ENCODE measurements at regions not wholly inside any gene's neighbourhood (a gene's known extent, or its start where the extent isn't known, plus 50 kb on each side); places are given as distances from the start of the nearest gene placed in this dataset.

DNA sequence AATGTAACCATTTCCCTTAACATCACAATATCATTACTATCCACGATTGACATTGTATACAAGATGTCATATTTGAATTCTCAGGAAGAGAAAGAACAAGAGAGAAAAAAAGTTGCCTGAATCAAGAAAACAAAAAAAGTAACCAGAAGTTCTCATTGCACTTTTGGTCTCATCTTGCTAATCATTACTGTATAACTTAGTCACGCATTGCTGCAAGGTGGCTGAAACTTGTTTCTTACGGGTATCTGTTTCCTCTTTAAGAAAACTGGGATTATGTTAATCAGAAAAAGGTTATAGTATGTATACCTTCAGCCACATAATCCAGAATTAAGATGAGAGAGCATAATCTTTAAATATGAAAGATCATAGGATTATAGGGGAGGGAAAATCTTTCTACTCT lies 639.7 kb upstream of the SYT4 start:
- Histone ChIP-seq H3K4me3 (ENCODE audit: low read length in 2 of 2) (no peak overlapping the region), H3K27ac (ENCODE audit: low read depth in 1 of 2, low read length in 2 of 2) (no peak overlapping the region)
- no peak for ATAC-seq (ENCODE audit: low FRiP score)

DNA sequence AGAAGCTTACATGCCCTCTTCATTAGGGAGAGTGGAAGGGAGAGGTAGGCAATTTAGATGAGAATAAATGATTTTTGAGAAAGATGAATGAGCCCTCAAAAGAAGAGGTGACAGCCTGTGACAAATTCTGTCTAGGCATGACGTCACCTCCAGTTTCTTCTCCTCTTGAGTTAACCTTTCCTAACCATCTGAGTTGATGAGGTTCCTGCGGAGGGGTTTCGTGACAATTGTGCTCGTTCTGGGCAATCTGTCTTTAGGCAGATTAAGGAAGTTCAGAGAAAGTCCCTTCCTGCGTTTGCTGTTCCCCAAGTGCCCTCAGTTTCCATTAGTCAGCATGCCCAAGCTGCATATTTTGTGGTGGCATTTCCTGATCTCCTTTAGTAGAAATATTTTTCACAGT lies 640.2 kb upstream of the SYT4 start:
- intact Hi-C loops (cut with DNase I), result no loop called here
- Histone ChIP-seq H3K4me3 (ENCODE audit: low read length in 2 of 2) (no peak overlapping the region), H3K27ac (ENCODE audit: low read depth in 1 of 2, low read length in 2 of 2) (no peak overlapping the region), H3K9me3 (ENCODE audit: control insufficient read depth, low read length) (peaks cover 2% of the 10 kb centered on the region), H3K27me3 (ENCODE audit: control insufficient read depth in 1 of 2, insufficient read depth in 2 of 2, low read length in 1 of 2) (no peaks in the 10 kb centered on the region), H3K4me1 (ENCODE audit: control insufficient read depth in 1 of 2, insufficient read depth in 2 of 2, low read length in 2 of 2) (no peaks in the 10 kb centered on the region), H3K36me3 (ENCODE audit: control insufficient read depth in 1 of 2, insufficient read depth in 2 of 2, low read length in 1 of 2) (no peaks in the 10 kb centered on the region)
- no peak for DNase-seq
- 65 to 70% methylated on average over 5 of the region's 5 CpGs for WGBS, 2 donors
- no peak for ATAC-seq (ENCODE audit: low FRiP score)

More for the DNA sequence above, 639.7 kb upstream of the SYT4 start:
- Histone ChIP-seq H3K4me1 (ENCODE audit: control insufficient read depth in 1 of 2, insufficient read depth in 2 of 2, low read length in 2 of 2) (no peaks in the 10 kb centered on the region), H3K27me3 (ENCODE audit: control insufficient read depth in 1 of 2, insufficient read depth in 2 of 2, low read length in 1 of 2) (no peaks in the 10 kb centered on the region), H3K9me3 (ENCODE audit: control insufficient read depth, low read length) (peaks cover 2% of the 10 kb centered on the region), H3K36me3 (ENCODE audit: control insufficient read depth in 1 of 2, insufficient read depth in 2 of 2, low read length in 1 of 2) (no peaks in the 10 kb centered on the region)
- no peak for DNase-seq
- intact Hi-C loops (cut with DNase I), result no loop called here
- WGBS, 2 donors, result 78% methylated on average over 3 of the region's 3 CpGs

DNA sequence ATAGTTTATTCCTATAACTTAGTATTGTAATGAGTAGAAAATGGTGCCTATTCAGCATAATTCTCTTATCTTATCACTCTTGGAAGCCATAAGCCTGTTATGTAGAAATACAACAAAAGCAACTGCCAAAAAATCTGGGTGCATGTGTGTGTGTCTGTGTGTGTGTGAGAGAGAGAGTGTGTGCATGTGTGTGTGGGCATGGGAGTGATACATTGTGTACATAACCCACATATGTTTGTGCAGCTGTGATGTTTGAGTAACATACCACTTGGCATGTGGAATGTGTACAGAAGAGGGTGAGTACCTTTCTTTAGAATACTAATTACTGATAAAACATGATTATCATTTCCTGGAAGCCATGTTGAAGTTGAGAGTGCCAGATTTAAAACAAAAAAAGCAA lies 642.3 kb upstream of the SYT4 start:
- DNase-seq (no peak), ATAC-seq (ENCODE audit: low FRiP score) (no peak)
- no peaks in the 10 kb centered on the region for H3K27me3 ChIP-seq (ENCODE audit: control insufficient read depth in 1 of 2, insufficient read depth in 2 of 2, low read length in 1 of 2)
- intact Hi-C loops (cut with DNase I), result no loop called here
- no peak overlapping the region for H3K27ac ChIP-seq (ENCODE audit: low read depth in 1 of 2, low read length in 2 of 2)
- H3K36me3 ChIP-seq (ENCODE audit: control insufficient read depth in 1 of 2, insufficient read depth in 2 of 2, low read length in 1 of 2), result no peaks in the 10 kb centered on the region
- no peak overlapping the region for H3K4me3 ChIP-seq (ENCODE audit: low read length in 2 of 2)
- no peaks in the 10 kb centered on the region for H3K4me1 ChIP-seq (ENCODE audit: control insufficient read depth in 1 of 2, insufficient read depth in 2 of 2, low read length in 2 of 2)
- peaks cover 2% of the 10 kb centered on the region for H3K9me3 ChIP-seq (ENCODE audit: control insufficient read depth, low read length)

DNA sequence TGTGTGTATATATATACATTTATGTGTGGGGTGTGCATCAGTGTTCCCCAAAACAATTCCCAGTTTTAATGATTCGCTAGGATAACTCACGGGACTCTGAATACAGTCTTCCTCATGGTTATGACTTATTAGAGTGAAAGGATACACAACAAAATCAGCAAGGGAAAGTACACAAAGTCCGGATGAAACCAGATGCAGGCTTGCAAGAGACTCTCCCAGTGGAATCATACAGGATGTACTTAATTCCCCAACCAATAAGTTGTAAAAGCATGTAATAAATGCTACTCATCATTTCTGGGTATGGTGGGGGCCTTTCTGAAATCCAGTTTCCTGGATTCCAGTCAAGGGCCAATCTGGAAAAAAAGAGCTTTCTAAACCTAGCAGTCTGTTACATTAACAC lies 654.1 kb upstream of the SYT4 start:
- 46 to 69% methylated on average over 3 of the region's 3 CpGs for WGBS, 2 donors
- Histone ChIP-seq H3K36me3 (ENCODE audit: control insufficient read depth in 1 of 2, insufficient read depth in 2 of 2, low read length in 1 of 2) (no peaks in the 10 kb centered on the region), H3K4me3 (ENCODE audit: low read length in 2 of 2) (no peak overlapping the region), H3K9me3 (ENCODE audit: control insufficient read depth, low read length) (no peaks in the 10 kb centered on the region), H3K4me1 (ENCODE audit: control insufficient read depth in 1 of 2, insufficient read depth in 2 of 2, low read length in 2 of 2) (no peaks in the 10 kb centered on the region), H3K27me3 (ENCODE audit: control insufficient read depth in 1 of 2, insufficient read depth in 2 of 2, low read length in 1 of 2) (no peaks in the 10 kb centered on the region), H3K27ac (ENCODE audit: low read depth in 1 of 2, low read length in 2 of 2) (no peak overlapping the region)
- intact Hi-C loops (cut with DNase I), result no loop called here
- ATAC-seq (ENCODE audit: low FRiP score) (no peak), DNase-seq (no peak)

DNA sequence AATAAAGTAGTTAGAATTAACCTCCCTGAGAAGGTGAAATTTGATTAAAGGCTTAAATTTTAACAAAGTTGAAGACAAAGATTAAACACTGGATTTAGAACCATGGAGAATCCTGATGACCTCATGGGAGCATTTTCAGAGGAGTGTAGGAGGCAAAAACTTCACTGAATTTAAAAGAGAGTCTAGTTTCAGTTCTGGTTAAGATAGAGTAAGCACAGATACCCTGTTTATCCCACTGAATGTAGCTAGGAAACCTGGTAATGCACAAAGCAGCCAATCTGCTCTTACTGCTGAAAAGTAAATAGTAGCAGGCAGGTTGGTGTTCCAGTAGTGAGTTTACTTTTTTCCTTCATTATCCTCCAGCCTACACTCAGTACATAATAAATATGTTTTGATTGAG lies 654.9 kb upstream of the SYT4 start:
- Histone ChIP-seq H3K36me3 (ENCODE audit: control insufficient read depth in 1 of 2, insufficient read depth in 2 of 2, low read length in 1 of 2) (no peaks in the 10 kb centered on the region), H3K4me1 (ENCODE audit: control insufficient read depth in 1 of 2, insufficient read depth in 2 of 2, low read length in 2 of 2) (no peaks in the 10 kb centered on the region), H3K27ac (ENCODE audit: low read depth in 1 of 2, low read length in 2 of 2) (no peak overlapping the region), H3K9me3 (ENCODE audit: control insufficient read depth, low read length) (no peaks in the 10 kb centered on the region), H3K27me3 (ENCODE audit: control insufficient read depth in 1 of 2, insufficient read depth in 2 of 2, low read length in 1 of 2) (no peaks in the 10 kb centered on the region), H3K4me3 (ENCODE audit: low read length in 2 of 2) (no peak overlapping the region)
- ATAC-seq (ENCODE audit: low FRiP score) (no peak), DNase-seq (no peak)
- intact Hi-C loops (cut with DNase I), result no loop called here

DNA sequence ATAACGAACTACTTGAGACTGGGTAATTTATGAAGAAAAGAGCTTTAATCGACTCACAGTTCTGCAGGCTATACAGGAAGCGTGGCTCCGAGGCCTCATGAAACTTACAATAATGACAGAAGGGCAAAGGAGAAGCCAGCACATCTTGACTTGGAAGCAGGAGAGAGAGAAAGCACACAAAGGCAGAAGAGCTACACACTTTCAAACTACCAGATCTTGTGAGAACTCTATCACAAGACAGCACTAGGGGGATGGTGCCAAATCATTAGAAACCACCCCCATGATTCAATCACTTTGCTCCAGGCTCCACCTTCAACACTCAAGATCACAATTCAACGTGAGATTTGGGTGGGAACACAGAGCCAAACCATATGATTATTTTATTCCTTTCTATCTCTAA lies 655.9 kb upstream of the SYT4 start:
- Histone ChIP-seq H3K4me3 (ENCODE audit: low read length in 2 of 2) (no peak overlapping the region), H3K4me1 (ENCODE audit: control insufficient read depth in 1 of 2, insufficient read depth in 2 of 2, low read length in 2 of 2) (no peaks in the 10 kb centered on the region), H3K9me3 (ENCODE audit: control insufficient read depth, low read length) (no peaks in the 10 kb centered on the region), H3K36me3 (ENCODE audit: control insufficient read depth in 1 of 2, insufficient read depth in 2 of 2, low read length in 1 of 2) (no peaks in the 10 kb centered on the region), H3K27ac (ENCODE audit: low read depth in 1 of 2, low read length in 2 of 2) (no peak overlapping the region), H3K27me3 (ENCODE audit: control insufficient read depth in 1 of 2, insufficient read depth in 2 of 2, low read length in 1 of 2) (no peaks in the 10 kb centered on the region)
- WGBS, 2 donors, result 73 to 74% methylated on average over 5 of the region's 5 CpGs
- intact Hi-C loops (cut with DNase I), result no loop called here
- no peak for DNase-seq
- no peak for ATAC-seq (ENCODE audit: low FRiP score)

DNA sequence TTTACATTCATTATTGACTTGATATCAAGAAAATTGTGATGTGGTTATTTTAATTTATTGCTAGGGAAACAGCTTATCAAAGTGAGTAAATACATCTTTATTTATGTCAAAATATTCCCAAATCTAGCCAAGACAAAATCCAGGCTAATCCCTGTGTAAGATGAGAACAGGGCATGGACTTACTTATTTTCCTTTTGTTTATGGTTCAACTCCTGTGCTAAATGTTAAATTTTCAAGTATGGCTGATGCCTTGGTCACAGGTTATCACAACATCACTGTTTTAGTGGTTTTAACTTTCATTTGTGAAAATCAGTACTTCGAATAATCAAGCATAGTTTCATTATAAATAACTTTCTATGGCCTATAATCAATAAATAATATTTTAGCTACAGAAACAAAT lies 657.0 kb upstream of the SYT4 start:
- Histone ChIP-seq H3K9me3 (ENCODE audit: control insufficient read depth, low read length) (no peaks in the 10 kb centered on the region), H3K27ac (ENCODE audit: low read depth in 1 of 2, low read length in 2 of 2) (no peak overlapping the region), H3K27me3 (ENCODE audit: control insufficient read depth in 1 of 2, insufficient read depth in 2 of 2, low read length in 1 of 2) (no peaks in the 10 kb centered on the region), H3K4me3 (ENCODE audit: low read length in 2 of 2) (no peak overlapping the region), H3K4me1 (ENCODE audit: control insufficient read depth in 1 of 2, insufficient read depth in 2 of 2, low read length in 2 of 2) (no peaks in the 10 kb centered on the region), H3K36me3 (ENCODE audit: control insufficient read depth in 1 of 2, insufficient read depth in 2 of 2, low read length in 1 of 2) (no peaks in the 10 kb centered on the region)
- no peak for DNase-seq
- no peak for ATAC-seq (ENCODE audit: low FRiP score)
- WGBS, 2 donors, result 26 to 54% methylated on average over 1 of the region's 1 CpG
- intact Hi-C loops (cut with DNase I), result no loop called here

DNA sequence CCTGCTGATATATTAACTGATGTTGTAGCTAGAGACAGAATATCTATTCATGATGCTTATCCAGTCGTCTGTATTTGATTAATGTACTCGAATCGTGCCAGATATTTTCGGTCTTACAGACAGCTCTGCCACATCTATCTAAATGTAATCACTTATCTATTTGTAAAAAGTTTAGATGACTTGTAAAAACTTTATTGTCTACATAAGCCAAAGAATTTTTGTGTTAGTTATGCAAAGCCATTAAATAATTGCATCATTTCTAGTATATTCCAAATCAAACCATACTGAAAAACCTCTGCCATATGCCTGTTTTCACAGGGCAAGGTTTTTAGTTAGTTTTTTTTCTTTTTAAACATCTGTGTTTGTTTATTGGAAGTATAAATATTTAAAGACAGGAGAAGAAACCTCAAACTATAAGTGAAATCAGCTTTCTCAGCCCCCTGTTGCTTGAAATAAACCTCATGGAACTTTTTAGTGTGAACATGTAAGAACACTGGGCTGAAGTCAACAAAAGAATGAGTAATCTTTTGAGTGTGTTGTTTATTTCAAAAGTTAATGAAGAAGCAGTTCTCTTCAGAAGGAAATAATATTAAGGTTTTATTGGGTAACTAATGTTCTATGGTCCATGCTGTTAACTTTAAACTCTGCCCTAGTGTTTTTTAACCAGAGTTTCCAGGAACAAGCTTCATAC lies 657.6 kb upstream of the SYT4 start:
- no peaks in the 10 kb centered on the region for H3K36me3 ChIP-seq (ENCODE audit: control insufficient read depth in 1 of 2, insufficient read depth in 2 of 2, low read length in 1 of 2)
- intact Hi-C loops (cut with DNase I), result no loop called here
- H3K4me3 ChIP-seq (ENCODE audit: low read length in 2 of 2), result no peak overlapping the region
- H3K4me1 ChIP-seq (ENCODE audit: control insufficient read depth in 1 of 2, insufficient read depth in 2 of 2, low read length in 2 of 2), result no peaks in the 10 kb centered on the region
- H3K27me3 ChIP-seq (ENCODE audit: control insufficient read depth in 1 of 2, insufficient read depth in 2 of 2, low read length in 1 of 2), result no peaks in the 10 kb centered on the region
- no peak overlapping the region for H3K27ac ChIP-seq (ENCODE audit: low read depth in 1 of 2, low read length in 2 of 2)
- no peaks in the 10 kb centered on the region for H3K9me3 ChIP-seq (ENCODE audit: control insufficient read depth, low read length)
- ATAC-seq (ENCODE audit: low FRiP score) (peak; percentile 70), DNase-seq (no peak)
- WGBS, 2 donors, result 8 to 20% methylated on average over 4 of the region's 4 CpGs

DNA sequence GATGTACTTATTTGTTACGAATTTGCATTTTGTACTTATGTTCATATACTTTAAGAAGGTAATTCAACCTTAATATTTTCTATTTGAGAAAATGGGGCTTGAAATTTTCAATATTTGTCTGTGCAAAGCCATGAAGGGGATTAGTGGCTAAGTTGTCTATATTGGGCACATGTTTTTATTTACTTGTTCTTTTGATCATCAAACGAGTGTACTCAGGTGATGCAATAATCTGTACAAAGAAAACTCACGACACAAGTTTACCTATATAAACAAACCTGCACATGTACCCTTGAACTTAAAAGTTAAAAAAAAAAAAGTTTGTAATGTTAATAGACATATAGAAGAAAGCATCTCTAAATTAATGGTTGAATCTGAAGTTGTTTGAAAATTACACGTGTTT lies 658.9 kb upstream of the SYT4 start:
- intact Hi-C loops (cut with DNase I), result no loop called here
- WGBS, 2 donors, result 74 to 79% methylated on average over 4 of the region's 4 CpGs
- H3K4me3 ChIP-seq (ENCODE audit: low read length in 2 of 2), result no peak overlapping the region
- H3K27ac ChIP-seq (ENCODE audit: low read depth in 1 of 2, low read length in 2 of 2), result no peak overlapping the region
- no peaks in the 10 kb centered on the region for H3K27me3 ChIP-seq (ENCODE audit: control insufficient read depth in 1 of 2, insufficient read depth in 2 of 2, low read length in 1 of 2)
- DNase-seq (no peak), ATAC-seq (ENCODE audit: low FRiP score) (no peak)
- no peaks in the 10 kb centered on the region for H3K36me3 ChIP-seq (ENCODE audit: control insufficient read depth in 1 of 2, insufficient read depth in 2 of 2, low read length in 1 of 2)
- H3K9me3 ChIP-seq (ENCODE audit: control insufficient read depth, low read length), result no peaks in the 10 kb centered on the region
- H3K4me1 ChIP-seq (ENCODE audit: control insufficient read depth in 1 of 2, insufficient read depth in 2 of 2, low read length in 2 of 2), result no peaks in the 10 kb centered on the region

All from aorta (tissue), 5 donors.